IMR-90 (cell line): ENCODE measurements at regions not wholly inside any gene's neighbourhood (a gene's known extent, or its start where the extent isn't known, plus 50 kb on each side); places are given as distances from the start of the nearest gene placed in this dataset.

ENCODE experiments used
- BHLHE40 ChIP-seq: fragments of 150-350 bp; IDR thresholded peaks from 2 replicates; pipeline ENCODE4 v1.6.1; 2016; ENCODE audit warnings: mild to moderate bottlenecking, low read depth, low read length
- CEBPB ChIP-seq: IDR thresholded peaks from 2 replicates; pipeline ENCODE4 v1.6.1; 2012; ENCODE audit warnings: low read depth, low read length, improper control_type of control experiment
- ELK1 ChIP-seq: fragments of 150-350 bp; IDR thresholded peaks from 2 replicates; pipeline ENCODE4 v1.6.1; 2016; ENCODE audit warnings: low read depth, mild to moderate bottlenecking, low read length, moderate library complexity, borderline replicate concordance
- FOS ChIP-seq: fragments of 150-350 bp; IDR thresholded peaks from 2 replicates; pipeline ENCODE4 v1.6.1; 2016; ENCODE audit warnings: low read depth, low read length
- MAZ ChIP-seq: IDR thresholded peaks from 2 replicates; pipeline ENCODE4 v1.6.1; 2012; ENCODE audit warnings: low read depth, mild to moderate bottlenecking, low read length, improper control_type of control experiment, moderate library complexity, borderline replicate concordance
- MXI1 ChIP-seq: IDR thresholded peaks from 2 replicates; pipeline ENCODE4 v1.6.1; 2012; ENCODE audit warnings: low read depth, mild to moderate bottlenecking, low read length, moderate library complexity, borderline replicate concordance
- NFE2L2 ChIP-seq: fragments of 150-350 bp; IDR thresholded peaks from 2 replicates; pipeline ENCODE4 v1.6.1; 2016; ENCODE audit warnings: low read depth, mild to moderate bottlenecking, low read length
- POLR2A ChIP-seq: IDR thresholded peaks from 2 replicates; pipeline ENCODE4 v1.6.1; 2012; ENCODE audit warnings: mild to moderate bottlenecking, low read depth, low read length
- RAD21 ChIP-seq: IDR thresholded peaks from 2 replicates; pipeline ENCODE4 v1.6.1; 2012; ENCODE audit warnings: low read length, improper control_type of control experiment
- RCOR1 ChIP-seq: IDR thresholded peaks from 2 replicates; pipeline ENCODE4 v1.6.1; 2012; ENCODE audit warnings: mild to moderate bottlenecking, low read length, improper control_type of control experiment; ENCODE audit not compliant: insufficient replicate concordance
- RFX5 ChIP-seq: IDR thresholded peaks from 2 replicates; pipeline ENCODE4 v1.8.0; 2012; ENCODE audit warnings: low read depth, mild to moderate bottlenecking, low read length, moderate library complexity
- SMC3 ChIP-seq: fragments of 150-350 bp; IDR thresholded peaks from 2 replicates; pipeline ENCODE4 v1.6.1; 2016; ENCODE audit warnings: low read depth, mild to moderate bottlenecking, antibody characterized with exemption, low read length, moderate library complexity
- TF ChIP-seq, protein P1 (sequence below): conservative IDR thresholded peaks from 2 replicates; pipeline ENCODE4 v1.5.1; 2012; ENCODE audit warnings: mild to moderate bottlenecking, low read depth, low read length, improper control_type of control experiment
- TF ChIP-seq, protein P2 (sequence below): fragments of 150-350 bp; IDR thresholded peaks from 2 replicates; pipeline ENCODE4 v1.6.1; 2017; ENCODE audit warnings: mild to moderate bottlenecking, antibody characterized with exemption, low read length, low read depth

DNA sequence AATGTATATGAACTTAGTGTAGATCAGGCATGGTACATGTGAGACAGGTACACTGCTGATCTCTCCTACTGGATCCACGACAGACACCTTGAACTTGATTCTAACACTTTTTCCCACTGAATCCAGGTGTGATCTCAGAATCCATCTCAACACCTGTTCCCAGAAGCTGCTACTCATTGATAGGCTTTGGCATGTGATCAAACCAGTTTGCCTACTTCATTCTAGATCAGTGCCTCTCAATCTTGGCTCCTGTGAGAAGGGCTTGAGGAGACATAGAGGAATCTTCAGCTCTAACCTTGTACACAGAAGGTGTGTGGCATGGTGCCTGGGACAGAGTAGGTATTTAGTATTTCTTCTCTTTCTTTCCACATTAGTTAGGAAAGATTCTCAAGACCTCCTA lies 212.3 kb upstream of the ATP5MC3 start:
- TF ChIP-seq POLR2A (no peak), RAD21 (no peak), SMC3 (no peak), BHLHE40 (no peak), CEBPB (no peak), RFX5 (no peak), RCOR1 (no peak), MAZ (no peak), ELK1 (no peak), MXI1 (no peak), NFE2L2 (no peak), FOS (no peak)
- TF ChIP-seq, protein P1, sequence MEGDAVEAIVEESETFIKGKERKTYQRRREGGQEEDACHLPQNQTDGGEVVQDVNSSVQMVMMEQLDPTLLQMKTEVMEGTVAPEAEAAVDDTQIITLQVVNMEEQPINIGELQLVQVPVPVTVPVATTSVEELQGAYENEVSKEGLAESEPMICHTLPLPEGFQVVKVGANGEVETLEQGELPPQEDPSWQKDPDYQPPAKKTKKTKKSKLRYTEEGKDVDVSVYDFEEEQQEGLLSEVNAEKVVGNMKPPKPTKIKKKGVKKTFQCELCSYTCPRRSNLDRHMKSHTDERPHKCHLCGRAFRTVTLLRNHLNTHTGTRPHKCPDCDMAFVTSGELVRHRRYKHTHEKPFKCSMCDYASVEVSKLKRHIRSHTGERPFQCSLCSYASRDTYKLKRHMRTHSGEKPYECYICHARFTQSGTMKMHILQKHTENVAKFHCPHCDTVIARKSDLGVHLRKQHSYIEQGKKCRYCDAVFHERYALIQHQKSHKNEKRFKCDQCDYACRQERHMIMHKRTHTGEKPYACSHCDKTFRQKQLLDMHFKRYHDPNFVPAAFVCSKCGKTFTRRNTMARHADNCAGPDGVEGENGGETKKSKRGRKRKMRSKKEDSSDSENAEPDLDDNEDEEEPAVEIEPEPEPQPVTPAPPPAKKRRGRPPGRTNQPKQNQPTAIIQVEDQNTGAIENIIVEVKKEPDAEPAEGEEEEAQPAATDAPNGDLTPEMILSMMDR: no peak
- TF ChIP-seq, protein P2, sequence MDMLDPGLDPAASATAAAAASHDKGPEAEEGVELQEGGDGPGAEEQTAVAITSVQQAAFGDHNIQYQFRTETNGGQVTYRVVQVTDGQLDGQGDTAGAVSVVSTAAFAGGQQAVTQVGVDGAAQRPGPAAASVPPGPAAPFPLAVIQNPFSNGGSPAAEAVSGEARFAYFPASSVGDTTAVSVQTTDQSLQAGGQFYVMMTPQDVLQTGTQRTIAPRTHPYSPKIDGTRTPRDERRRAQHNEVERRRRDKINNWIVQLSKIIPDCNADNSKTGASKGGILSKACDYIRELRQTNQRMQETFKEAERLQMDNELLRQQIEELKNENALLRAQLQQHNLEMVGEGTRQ: no peak
